DOHH2 (cell line): ENCODE measurements at regions not wholly inside any gene's neighbourhood (a gene's known extent, or its start where the extent isn't known, plus 50 kb on each side); places are given as distances from the start of the nearest gene placed in this dataset.

Source experiments
- H3F3A ChIP-seq: fragments of 200-600 bp; sonication (generic), shearing (Covaris generic); 2 replicates; pipeline ENCODE4 v1.6.0; 2016; ENCODE audit warnings: antibody characterized with exemption, mild to moderate bottlenecking; ENCODE audit not compliant: control insufficient read depth, insufficient read depth
- H3K27ac ChIP-seq: fragments of 200-600 bp; sonication (generic); 2 replicates; pipeline ENCODE4 v1.5.1; 2014; ENCODE audit warnings: low read depth, mild to moderate bottlenecking, low read length, moderate library complexity
- H3K27me3 ChIP-seq: fragments of 200-600 bp; sonication (generic); 2 replicates; pipeline ENCODE4 v1.6.1; 2014; ENCODE audit warnings: mild to moderate bottlenecking, low read length, mixed read lengths; ENCODE audit not compliant: control insufficient read depth
- H3K36me3 ChIP-seq: fragments of 200-600 bp; sonication (generic); 2 replicates; pipeline ENCODE4 v1.6.1; 2014; ENCODE audit warnings: mild to moderate bottlenecking, low read length, moderate library complexity, mixed read lengths; ENCODE audit not compliant: control insufficient read depth
- H3K4me1 ChIP-seq: fragments of 200-600 bp; sonication (generic); 2 replicates; pipeline ENCODE4 v1.6.1; 2014; ENCODE audit warnings: mild to moderate bottlenecking, low read length, mixed read lengths; ENCODE audit not compliant: control insufficient read depth
- H3K4me2 ChIP-seq: fragments of 200-600 bp; sonication (generic); 2 replicates; pipeline ENCODE4 v1.6.0; 2014; ENCODE audit warnings: mild to moderate bottlenecking, low read length, moderate library complexity
- H3K4me3 ChIP-seq: fragments of 200-600 bp; sonication (generic); 2 replicates; pipeline ENCODE4 v1.5.1; 2014; ENCODE audit warnings: mild to moderate bottlenecking, low read length, mixed read lengths
- H3K79me2 ChIP-seq: fragments of 200-600 bp; sonication (generic); 2 replicates; pipeline ENCODE4 v1.6.1; 2014; ENCODE audit warnings: mild to moderate bottlenecking, low read length, mixed read lengths; ENCODE audit not compliant: control insufficient read depth
- H3K9me2 ChIP-seq: fragments of 200-600 bp; sonication (generic); replicated peaks from 2 replicates; pipeline ENCODE4 v1.6.1; 2014; ENCODE audit warnings: mild to moderate bottlenecking, low read length, mixed read lengths; ENCODE audit not compliant: control insufficient read depth
- H3K9me3 ChIP-seq: fragments of 200-600 bp; sonication (generic); 2 replicates; pipeline ENCODE4 v1.6.1; 2014; ENCODE audit warnings: antibody characterized with exemption, low read length, mixed read lengths; ENCODE audit not compliant: control insufficient read depth, insufficient read depth
- H4K20me1 ChIP-seq: fragments of 200-600 bp; sonication (generic); 2 replicates; pipeline ENCODE4 v1.6.0; 2014; ENCODE audit warnings: low read depth, mild to moderate bottlenecking, antibody characterized with exemption, low read length, moderate library complexity; ENCODE audit not compliant: control insufficient read depth, insufficient read depth
- EZH2phosphoT487 ChIP-seq: fragments of 200-600 bp; sonication (generic); IDR thresholded peaks from 2 replicates; pipeline ENCODE4 v1.6.1; 2017; ENCODE audit warnings: borderline replicate concordance, mild to moderate bottlenecking, antibody characterized with exemption, low read length, moderate library complexity, mixed read lengths
- TF ChIP-seq, protein P1 (sequence below): fragments of 200-600 bp; sonication (generic); IDR thresholded peaks from one replicate; pipeline ENCODE4 v1.5.1; 2014; ENCODE audit warnings: antibody characterized with exemption, mild to moderate bottlenecking, low read depth, low read length; ENCODE audit not compliant: poor library complexity, severe bottlenecking

- peaks cover 2% of the 10 kb centered on the region; the same call in 1 of the 2 replicates for H3K27me3 ChIP-seq
- no peaks in the 10 kb centered on the region for H3K4me1 ChIP-seq
- H4K20me1 ChIP-seq, result no peaks in the 10 kb centered on the region
- no peak for TF ChIP-seq EZH2phosphoT487
- no peaks in the 10 kb centered on the region for H3K36me3 ChIP-seq
- no peaks in the 10 kb centered on the region for H3K79me2 ChIP-seq
- H3K9me2 ChIP-seq, result no peaks in the 10 kb centered on the region
- no peak overlapping the region for H3K27ac ChIP-seq
- peaks cover 12% of the 10 kb centered on the region; the same call in 1 of the 2 replicates for H3K9me3 ChIP-seq
- no peak overlapping the region for H3K4me2 ChIP-seq
- H3F3A ChIP-seq, result no peaks in the 10 kb centered on the region
- no peak overlapping the region for H3K4me3 ChIP-seq
Observed at GRCh38 chr5:135655468-135655815, 76.7 kb upstream of the CXCL14 start.

DNA sequence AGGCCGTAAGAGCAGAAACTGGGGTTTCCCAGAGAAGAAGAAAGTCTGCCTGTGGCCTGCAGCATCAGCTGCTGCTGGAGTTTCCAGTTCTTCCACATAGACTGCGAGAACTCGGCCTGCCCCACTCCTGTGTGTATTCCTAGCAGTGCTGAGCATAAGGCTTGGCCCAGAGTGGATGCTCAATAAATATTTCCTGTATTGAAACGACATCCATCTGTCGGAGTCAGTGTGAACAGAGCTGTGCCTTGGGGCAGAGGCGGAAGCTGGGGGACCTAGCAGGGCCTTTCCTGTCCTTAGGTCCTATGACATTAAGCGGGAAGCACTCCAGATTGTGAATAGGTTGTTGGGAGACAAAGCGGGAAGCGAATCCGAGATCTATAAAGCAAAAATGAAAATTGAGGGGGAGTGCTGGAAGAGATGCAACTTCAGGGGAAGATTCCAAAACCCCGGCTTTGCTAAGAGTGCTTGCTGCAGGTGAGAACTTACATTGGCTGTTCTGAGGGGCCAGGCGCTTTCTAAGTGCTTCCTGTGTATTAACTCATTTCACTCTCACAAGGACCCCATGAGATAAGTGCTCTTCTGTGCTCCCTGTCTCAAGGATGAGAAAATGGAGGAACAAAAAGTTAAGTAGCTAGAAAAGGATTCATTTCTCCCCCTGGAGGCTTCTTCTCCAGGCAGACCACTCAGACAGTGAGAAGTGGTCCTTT is 76.1 kb upstream of the CXCL14 start:
- H3K79me2 ChIP-seq, result no peaks in the 10 kb centered on the region
- H3K9me2 ChIP-seq, result no peaks in the 10 kb centered on the region
- no peak overlapping the region for H3K27ac ChIP-seq
- H3K36me3 ChIP-seq, result no peaks in the 10 kb centered on the region
- no peaks in the 10 kb centered on the region for H3F3A ChIP-seq
- no peaks in the 10 kb centered on the region for H4K20me1 ChIP-seq
- H3K4me3 ChIP-seq, result no peak overlapping the region
- TF ChIP-seq, protein P1, sequence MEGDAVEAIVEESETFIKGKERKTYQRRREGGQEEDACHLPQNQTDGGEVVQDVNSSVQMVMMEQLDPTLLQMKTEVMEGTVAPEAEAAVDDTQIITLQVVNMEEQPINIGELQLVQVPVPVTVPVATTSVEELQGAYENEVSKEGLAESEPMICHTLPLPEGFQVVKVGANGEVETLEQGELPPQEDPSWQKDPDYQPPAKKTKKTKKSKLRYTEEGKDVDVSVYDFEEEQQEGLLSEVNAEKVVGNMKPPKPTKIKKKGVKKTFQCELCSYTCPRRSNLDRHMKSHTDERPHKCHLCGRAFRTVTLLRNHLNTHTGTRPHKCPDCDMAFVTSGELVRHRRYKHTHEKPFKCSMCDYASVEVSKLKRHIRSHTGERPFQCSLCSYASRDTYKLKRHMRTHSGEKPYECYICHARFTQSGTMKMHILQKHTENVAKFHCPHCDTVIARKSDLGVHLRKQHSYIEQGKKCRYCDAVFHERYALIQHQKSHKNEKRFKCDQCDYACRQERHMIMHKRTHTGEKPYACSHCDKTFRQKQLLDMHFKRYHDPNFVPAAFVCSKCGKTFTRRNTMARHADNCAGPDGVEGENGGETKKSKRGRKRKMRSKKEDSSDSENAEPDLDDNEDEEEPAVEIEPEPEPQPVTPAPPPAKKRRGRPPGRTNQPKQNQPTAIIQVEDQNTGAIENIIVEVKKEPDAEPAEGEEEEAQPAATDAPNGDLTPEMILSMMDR, result no peak
- H3K27me3 ChIP-seq, result peaks cover 2% of the 10 kb centered on the region; the same call in 1 of the 2 replicates
- H3K9me3 ChIP-seq, result peaks cover 7% of the 10 kb centered on the region; the same call in 1 of the 2 replicates
- no peak overlapping the region for H3K4me2 ChIP-seq
- H3K4me1 ChIP-seq, result no peaks in the 10 kb centered on the region

DNA sequence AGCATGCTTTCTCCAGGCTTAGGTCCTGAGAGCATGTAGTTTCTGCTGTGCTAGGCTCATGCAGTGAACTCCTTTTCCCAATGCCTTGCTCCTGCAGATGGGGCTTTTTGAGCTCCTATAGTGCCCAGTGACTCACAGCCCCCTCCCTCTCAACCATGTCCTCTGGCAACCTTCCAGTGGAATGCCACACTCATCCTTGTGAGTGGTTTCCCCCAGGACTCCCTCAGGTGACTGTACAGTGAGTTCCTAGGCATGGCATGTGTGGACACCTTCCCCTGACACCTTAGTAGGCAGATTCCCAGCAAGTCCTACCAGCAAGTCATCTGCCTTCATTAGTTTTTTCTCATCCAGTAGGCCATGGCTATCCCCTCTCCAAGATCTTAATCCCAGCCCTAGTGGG is 72.4 kb upstream of the CXCL14 start:
- Histone ChIP-seq H3K9me2 (no peaks in the 10 kb centered on the region), H4K20me1 (no peaks in the 10 kb centered on the region), H3K4me1 (no peaks in the 10 kb centered on the region), H3K27me3 (no peaks in the 10 kb centered on the region), H3K79me2 (no peaks in the 10 kb centered on the region), H3K9me3 (no peaks in the 10 kb centered on the region), H3K36me3 (no peaks in the 10 kb centered on the region), H3K4me2 (no peak overlapping the region), H3K4me3 (no peak overlapping the region), H3F3A (no peaks in the 10 kb centered on the region), H3K27ac (no peak overlapping the region)
- TF ChIP-seq, protein P1, result no peak
- no peak for TF ChIP-seq EZH2phosphoT487

DNA sequence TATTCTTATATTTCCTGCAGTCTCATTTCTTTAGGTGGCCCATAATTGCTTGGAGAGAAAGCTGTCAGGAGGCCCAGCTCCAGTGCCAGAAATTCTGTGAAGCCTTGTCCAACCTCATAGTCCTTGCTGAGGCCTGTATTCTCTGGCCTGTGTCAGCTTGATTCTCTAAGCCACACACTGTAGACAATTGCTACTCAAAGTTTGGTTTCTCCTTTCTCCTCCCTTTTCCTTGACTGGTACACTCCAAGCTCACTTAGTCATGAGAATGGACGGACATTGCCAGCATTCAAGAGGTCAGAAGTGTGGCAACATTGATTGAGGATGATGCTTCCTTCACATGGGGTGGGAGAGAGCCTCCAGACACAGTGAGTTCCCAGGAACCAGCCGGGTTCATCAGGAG is 71.3 kb upstream of the CXCL14 start:
- TF ChIP-seq, protein P1, result no peak
- TF ChIP-seq EZH2phosphoT487, result no peak
- Histone ChIP-seq H3K27ac (no peak overlapping the region), H3K4me3 (no peak overlapping the region), H3K4me2 (no peak overlapping the region), H3K4me1 (no peaks in the 10 kb centered on the region), H3K27me3 (no peaks in the 10 kb centered on the region), H3K36me3 (no peaks in the 10 kb centered on the region), H3F3A (no peaks in the 10 kb centered on the region), H4K20me1 (no peaks in the 10 kb centered on the region), H3K9me3 (no peaks in the 10 kb centered on the region), H3K9me2 (no peaks in the 10 kb centered on the region), H3K79me2 (no peaks in the 10 kb centered on the region)
